HPDE6-E6E7 (cell line): ENCODE measurements at regions not wholly inside any gene's neighbourhood (a gene's known extent, or its start where the extent isn't known, plus 50 kb on each side); places are given as distances from the start of the nearest gene placed in this dataset.
"Not testable (repeated sequence)": the region's sequence is repeated elsewhere in the genome, so short reads cannot be mapped to it uniquely, and the experiment has no call there.

Experiments used
- DNase-seq: peaks from one replicate; pipeline ENCODE4 v3.0.0; 2011; ENCODE audit warnings: missing footprints; ENCODE audit errors: extremely low spot score

- DNase-seq: no peak
Measured at GRCh38 chr10:38209332-38209731, 115.2 kb downstream of the ZNF37A start.

GRCh38 chr10:38209748-38210147 lies 115.6 kb downstream of the ZNF37A start:
- DNase-seq: not testable (repeated sequence)

- DNase-seq: no peak
Measured at GRCh38 chr10:38212460-38212859, 118.3 kb downstream of the ZNF37A start.

- no peak for DNase-seq
Measured at GRCh38 chr10:38226385-38226784, 132.2 kb downstream of the ZNF37A start.

- no peak for DNase-seq
Measured at GRCh38 chr10:38228394-38228793, 134.3 kb downstream of the ZNF37A start.

- not testable (repeated sequence) for DNase-seq
Measured at GRCh38 chr10:38238479-38238878, 144.3 kb downstream of the ZNF37A start.

- DNase-seq: not testable (repeated sequence)
Measured at GRCh38 chr10:38242061-38242649, 148.0 kb downstream of the ZNF37A start.

GRCh38 chr10:38248113-38248512 lies 154.0 kb downstream of the ZNF37A start:
- DNase-seq: not testable (repeated sequence)

- not testable (repeated sequence) for DNase-seq
Measured at GRCh38 chr10:38252551-38252950, 158.4 kb downstream of the ZNF37A start.

GRCh38 chr10:38267555-38267954 lies 173.4 kb downstream of the ZNF37A start:
- DNase-seq: not testable (repeated sequence)

GRCh38 chr10:38271031-38271430 lies 176.9 kb downstream of the ZNF37A start:
- DNase-seq: not testable (repeated sequence)

- not testable (repeated sequence) for DNase-seq
Measured at GRCh38 chr10:38274879-38275278, 180.7 kb downstream of the ZNF37A start.

GRCh38 chr10:38292560-38292959 lies 198.4 kb downstream of the ZNF37A start:
- not testable (repeated sequence) for DNase-seq

- not testable (repeated sequence) for DNase-seq
Measured at GRCh38 chr10:38310111-38310510, 216.0 kb downstream of the ZNF37A start.

- DNase-seq: not testable (repeated sequence)
Measured at GRCh38 chr10:38315090-38315805, 221.1 kb downstream of the ZNF37A start.

GRCh38 chr10:38321393-38321792 lies 227.3 kb downstream of the ZNF37A start:
- not testable (repeated sequence) for DNase-seq

- not testable (repeated sequence) for DNase-seq
Measured at GRCh38 chr10:38330306-38330705, 236.2 kb downstream of the ZNF37A start.

- not testable (repeated sequence) for DNase-seq
Measured at GRCh38 chr10:38331106-38331505, 237.0 kb downstream of the ZNF37A start.

- DNase-seq: not testable (repeated sequence)
Measured at GRCh38 chr10:38333699-38334098, 239.6 kb downstream of the ZNF37A start.

- not testable (repeated sequence) for DNase-seq
Measured at GRCh38 chr10:38350645-38351044, 256.5 kb downstream of the ZNF37A start.

- not testable (repeated sequence) for DNase-seq
Measured at GRCh38 chr10:38354410-38354809, 260.3 kb downstream of the ZNF37A start.

- DNase-seq: not testable (repeated sequence)
Measured at GRCh38 chr10:38355911-38356526, 261.9 kb downstream of the ZNF37A start.

GRCh38 chr10:38356527-38356926 lies 262.4 kb downstream of the ZNF37A start:
- DNase-seq: not testable (repeated sequence)
